Ascending aorta (tissue), 2 donors: ENCODE measurements at regions not wholly inside any gene's neighbourhood (a gene's known extent, or its start where the extent isn't known, plus 50 kb on each side); places are given as distances from the start of the nearest gene placed in this dataset.
A peak's percentile ranks its signal among the peaks of the same experiment; 100 is the strongest.

Experiments used
- DNase-seq, 2 donors: peaks; one replicate each; pipeline ENCODE4 v3.0.0-alpha.2; 2019; ENCODE audit warnings: low spot score in 2 of 2
- H3K27ac ChIP-seq, 2 donors: fragments of 200-600 bp; sonication (generic); one replicate each; pipeline ENCODE4 v1.5.1; 2016 to 2017; ENCODE audit warnings: mild to moderate bottlenecking in 1 of 2
- H3K27me3 ChIP-seq: fragments of 200-600 bp; sonication (generic); one replicate; pipeline ENCODE4 v1.5.1; 2017
- H3K36me3 ChIP-seq, 2 donors: fragments of 200-600 bp; sonication (generic); one replicate each; pipeline ENCODE4 v1.5.1; 2016
- H3K4me1 ChIP-seq, 2 donors: fragments of 200-600 bp; sonication (generic); one replicate each; pipeline ENCODE4 v1.5.1; 2016 to 2017; ENCODE audit warnings: mild to moderate bottlenecking in 1 of 2
- H3K4me3 ChIP-seq, 2 donors: fragments of 200-600 bp; sonication (generic); one replicate each; pipeline ENCODE4 v1.5.1; 2016 to 2017; ENCODE audit warnings: mild to moderate bottlenecking in 1 of 2
- H3K9me3 ChIP-seq, 2 donors: fragments of 200-600 bp; sonication (generic); one replicate each; pipeline ENCODE4 v1.5.1; 2016
- intact Hi-C: fragments of 100-400 bp; cut with DNase I; formaldehyde crosslinking; loops from one replicate; pipeline ENCODE4 v1.15.1; 2023
- TF ChIP-seq, protein P1 (sequence below), 3 experiments: fragments of 200-600 bp in 2 of 3; fragments of 450-650 bp in 1 of 3; sonication (generic) in 2 of 3; IDR thresholded peaks; one replicate each; pipeline ENCODE4 v1.5.1; 2016 to 2019; ENCODE audit warnings: antibody characterized with exemption in 3 of 3, mild to moderate bottlenecking in 1 of 3, moderate library complexity in 1 of 3

DNA sequence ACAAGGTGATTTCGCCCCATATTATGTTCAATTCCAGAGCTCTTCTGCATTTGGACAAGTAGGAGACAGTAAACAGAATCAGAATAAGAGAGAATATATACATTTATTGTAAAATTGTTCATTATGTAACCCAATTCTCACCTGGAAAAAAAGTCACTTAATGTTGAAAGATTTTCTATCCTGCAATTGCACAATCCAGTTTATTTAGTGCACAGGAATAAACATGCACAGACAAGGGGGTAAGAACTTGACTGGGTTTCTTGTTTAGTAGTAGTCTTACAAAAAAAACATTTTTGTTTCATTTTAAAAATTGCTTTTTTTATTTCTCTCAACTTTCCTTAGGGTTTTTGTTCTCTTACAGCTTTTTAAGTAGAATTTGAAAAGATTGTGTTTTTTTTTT, 126.6 kb downstream of the SAMD9 start:
- intact Hi-C loops = no loop called here
- TF ChIP-seq, protein P1, sequence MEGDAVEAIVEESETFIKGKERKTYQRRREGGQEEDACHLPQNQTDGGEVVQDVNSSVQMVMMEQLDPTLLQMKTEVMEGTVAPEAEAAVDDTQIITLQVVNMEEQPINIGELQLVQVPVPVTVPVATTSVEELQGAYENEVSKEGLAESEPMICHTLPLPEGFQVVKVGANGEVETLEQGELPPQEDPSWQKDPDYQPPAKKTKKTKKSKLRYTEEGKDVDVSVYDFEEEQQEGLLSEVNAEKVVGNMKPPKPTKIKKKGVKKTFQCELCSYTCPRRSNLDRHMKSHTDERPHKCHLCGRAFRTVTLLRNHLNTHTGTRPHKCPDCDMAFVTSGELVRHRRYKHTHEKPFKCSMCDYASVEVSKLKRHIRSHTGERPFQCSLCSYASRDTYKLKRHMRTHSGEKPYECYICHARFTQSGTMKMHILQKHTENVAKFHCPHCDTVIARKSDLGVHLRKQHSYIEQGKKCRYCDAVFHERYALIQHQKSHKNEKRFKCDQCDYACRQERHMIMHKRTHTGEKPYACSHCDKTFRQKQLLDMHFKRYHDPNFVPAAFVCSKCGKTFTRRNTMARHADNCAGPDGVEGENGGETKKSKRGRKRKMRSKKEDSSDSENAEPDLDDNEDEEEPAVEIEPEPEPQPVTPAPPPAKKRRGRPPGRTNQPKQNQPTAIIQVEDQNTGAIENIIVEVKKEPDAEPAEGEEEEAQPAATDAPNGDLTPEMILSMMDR (IDR thresholded peaks at IDR 0.05) = no peak
- Histone ChIP-seq H3K4me3 (no peak overlapping the region), H3K9me3 (no peaks in the 10 kb centered on the region), H3K27me3 (no peaks in the 10 kb centered on the region), H3K4me1 (no peaks in the 10 kb centered on the region), H3K27ac (no peak overlapping the region), H3K36me3 (no peaks in the 10 kb centered on the region)
- no peak for DNase-seq

DNA sequence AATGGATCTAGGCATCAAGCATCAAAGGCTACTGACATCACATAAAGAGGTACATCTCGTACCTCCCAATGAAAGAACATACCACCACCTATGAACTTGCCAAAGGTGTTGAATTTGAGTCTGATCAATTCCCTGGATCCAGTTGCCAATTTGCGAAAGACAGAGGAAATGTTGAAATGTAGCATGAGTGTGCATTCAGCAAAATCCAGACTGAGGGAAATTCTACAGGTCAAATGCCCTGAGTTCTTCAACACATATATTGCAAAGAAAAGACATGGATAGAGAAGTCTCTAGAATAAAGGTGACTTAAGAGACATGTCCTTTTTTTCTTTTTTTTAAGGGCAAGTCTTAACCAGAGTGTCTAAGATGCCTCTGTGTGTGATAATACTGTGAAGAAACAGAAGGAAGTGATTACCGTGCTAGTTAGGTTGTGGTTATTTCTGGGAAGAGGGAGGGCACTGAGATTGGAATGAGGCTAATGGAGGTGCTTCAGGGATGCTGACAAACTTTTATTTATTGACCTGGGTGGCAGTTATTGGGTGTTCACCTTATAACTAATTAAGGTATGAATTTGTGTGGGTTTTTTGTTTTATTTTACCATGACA, 128.7 kb downstream of the SAMD9 start:
- intact Hi-C loops = no loop called here
- H3K36me3 ChIP-seq = no peaks in the 10 kb centered on the region
- no peaks in the 10 kb centered on the region for H3K4me1 ChIP-seq
- DNase-seq = no peak
- H3K27me3 ChIP-seq = no peaks in the 10 kb centered on the region
- TF ChIP-seq, protein P1 (IDR thresholded peaks at IDR 0.05) = no peak
- H3K4me3 ChIP-seq = no peak overlapping the region
- no peak overlapping the region for H3K27ac ChIP-seq
- no peaks in the 10 kb centered on the region for H3K9me3 ChIP-seq

DNA sequence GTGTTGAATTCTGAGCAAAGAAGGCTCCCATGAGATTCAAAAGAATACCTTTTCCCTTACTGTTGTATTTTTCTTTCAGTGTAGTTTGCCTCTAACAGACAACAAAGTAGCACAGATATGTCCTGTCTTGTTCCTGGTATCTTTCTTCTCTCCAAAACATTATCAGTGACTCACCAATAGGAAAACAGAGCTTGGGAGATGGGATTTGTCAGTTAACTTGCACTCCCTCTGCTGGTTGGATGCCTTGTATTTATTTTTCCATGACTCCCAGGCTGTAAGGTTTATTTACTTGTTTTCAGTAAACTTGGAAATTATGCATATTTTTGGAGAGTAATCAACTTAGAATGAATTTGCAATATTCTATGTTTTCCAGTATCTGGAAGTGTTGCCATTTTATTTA, 129.7 kb downstream of the SAMD9 start:
- Histone ChIP-seq H3K36me3 (no peaks in the 10 kb centered on the region), H3K4me3 (no peak overlapping the region), H3K4me1 (no peaks in the 10 kb centered on the region), H3K27ac (no peak overlapping the region), H3K27me3 (no peaks in the 10 kb centered on the region), H3K9me3 (no peaks in the 10 kb centered on the region)
- intact Hi-C loops = no loop called here
- TF ChIP-seq, protein P1 (IDR thresholded peaks at IDR 0.05) = peak in 1 of 3 experiments; percentile 24
- no peak for DNase-seq

DNA sequence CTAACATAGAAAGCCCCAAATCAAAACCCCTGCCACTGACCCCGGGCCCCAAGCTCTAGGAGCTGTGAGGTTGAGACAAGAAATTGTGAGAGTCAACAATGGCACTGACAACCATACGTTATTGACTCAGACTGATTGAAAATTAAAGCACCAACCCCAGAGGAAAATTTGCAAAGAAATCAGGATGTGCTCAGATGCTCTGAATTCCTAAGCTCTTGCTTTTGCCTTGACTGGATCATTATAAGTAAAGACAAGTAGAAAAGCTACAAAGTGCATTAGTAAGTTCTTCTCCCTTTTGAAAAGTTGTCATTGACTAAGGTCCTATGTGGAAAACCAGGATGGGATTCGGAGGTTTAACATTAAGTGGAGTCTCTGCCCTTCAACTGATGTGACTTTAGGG, 130.2 kb downstream of the SAMD9 start:
- Histone ChIP-seq H3K4me1 (no peaks in the 10 kb centered on the region), H3K36me3 (no peaks in the 10 kb centered on the region), H3K4me3 (no peak overlapping the region), H3K27me3 (no peaks in the 10 kb centered on the region), H3K27ac (no peak overlapping the region), H3K9me3 (no peaks in the 10 kb centered on the region)
- intact Hi-C loops = no loop called here
- TF ChIP-seq, protein P1 (IDR thresholded peaks at IDR 0.05) = no peak
- no peak for DNase-seq

DNA sequence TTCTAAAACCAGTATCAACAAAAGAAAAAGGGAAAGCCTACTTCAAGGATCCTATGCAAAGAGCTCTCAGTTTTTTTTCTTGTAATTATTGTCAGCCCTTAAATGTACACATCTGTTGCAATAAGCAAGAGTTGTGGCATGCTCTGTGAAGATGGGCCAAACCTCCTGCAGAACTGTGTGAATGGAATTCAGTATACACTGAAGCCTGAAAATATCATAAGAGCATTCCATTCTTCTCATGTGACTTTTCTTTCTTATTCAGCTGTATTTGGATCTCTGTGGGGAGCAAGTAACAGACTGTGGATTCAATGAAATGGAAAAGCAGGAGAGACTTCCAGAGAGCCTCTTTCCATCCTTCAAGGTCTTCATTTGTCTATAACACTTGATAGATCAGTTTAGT, 130.7 kb downstream of the SAMD9 start:
- no peaks in the 10 kb centered on the region for H3K9me3 ChIP-seq
- no peak overlapping the region for H3K27ac ChIP-seq
- intact Hi-C loops = no loop called here
- TF ChIP-seq, protein P1 (IDR thresholded peaks at IDR 0.05) = no peak
- H3K36me3 ChIP-seq = no peaks in the 10 kb centered on the region
- no peaks in the 10 kb centered on the region for H3K4me1 ChIP-seq
- no peak overlapping the region for H3K4me3 ChIP-seq
- H3K27me3 ChIP-seq = no peaks in the 10 kb centered on the region
- no peak for DNase-seq

DNA sequence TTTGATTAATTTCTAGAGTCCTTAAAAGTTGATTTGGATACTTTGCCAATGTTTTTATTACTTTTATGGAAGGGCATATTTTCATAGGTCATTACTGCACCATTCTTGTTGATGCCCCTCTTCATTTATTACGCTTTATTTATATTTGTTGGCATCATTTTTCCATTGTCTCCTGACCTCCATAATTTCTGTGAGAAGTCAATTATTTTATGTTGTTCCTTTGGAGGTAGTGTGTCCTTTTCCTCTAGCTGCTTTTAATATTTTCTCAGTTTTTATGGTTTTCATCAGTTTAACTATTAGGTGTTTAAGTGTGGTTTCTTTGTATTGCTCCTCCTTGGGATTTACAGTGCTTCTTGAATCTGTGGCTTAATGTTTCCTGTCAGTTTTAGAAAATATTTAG, 134.9 kb downstream of the SAMD9 start:
- TF ChIP-seq, protein P1 (IDR thresholded peaks at IDR 0.05) = no peak
- intact Hi-C loops = no loop called here
- no peak for DNase-seq
- peaks cover 0 to 7% of the 10 kb centered on the region in 2 donors for H3K9me3 ChIP-seq
- H3K4me3 ChIP-seq = no peak overlapping the region
- no peaks in the 10 kb centered on the region for H3K27me3 ChIP-seq
- no peak overlapping the region for H3K27ac ChIP-seq
- H3K4me1 ChIP-seq = no peaks in the 10 kb centered on the region
- no peaks in the 10 kb centered on the region for H3K36me3 ChIP-seq
